Endothelial cell of umbilical vein (primary cell): ENCODE measurements at regions not wholly inside any gene's neighbourhood (a gene's known extent, or its start where the extent isn't known, plus 50 kb on each side); places are given as distances from the start of the nearest gene placed in this dataset.
"Not testable (repeated sequence)": the region's sequence is repeated elsewhere in the genome, so short reads cannot be mapped to it uniquely, and the experiment has no call there.

ENCODE experiments used
- BruUV-seq: library from RNA; stranded (reverse); fragments of 400-500 nt; replicated peaks from 2 replicates; lab custom pipeline; 2021; lab: Mats Ljungman, UMichigan
- CTCF ChIA-PET: fragments of 300-600, 350-600 bp; sonication (Branson Sonifier 250); formaldehyde crosslinking; loops from one replicate; lab custom pipeline; 2021; ENCODE audit warnings: antibody characterized with exemption, inconsistent platforms; lab: Charles Lee
- POLR2A ChIA-PET: fragments of 300-600, 350-600 bp; sonication (Branson Sonifier 250); formaldehyde crosslinking; loops from one replicate; lab custom pipeline; 2021; ENCODE audit warnings: antibody characterized with exemption, inconsistent platforms; lab: Charles Lee
- DNase-seq: peaks from one replicate; pipeline ENCODE4 v3.0.0-alpha.2; 2011; ENCODE audit warnings: low read depth, low spot score
- FAIRE-seq: peaks from 2 replicates; lab custom pipeline; 2011; peaks lifted over from hg19 to GRCh38; lab: Jason Lieb, UNC
- H2AFZ ChIP-seq: 2 replicates; pipeline ENCODE4 v1.6.0; 2012; ENCODE audit warnings: low read depth, low read length, control low read depth, inconsistent platforms
- H3K27ac ChIP-seq: 2 replicates; pipeline ENCODE4 v1.5.1; 2011; ENCODE audit warnings: low read depth, mild to moderate bottlenecking, control low read depth, low read length, moderate library complexity; ENCODE audit not compliant: insufficient read depth
- H3K27me3 ChIP-seq, 2 experiments: 2 replicates each; pipeline versions ENCODE4 v1.6.0 to v1.6.1; 2011; ENCODE audit warnings: low read length in 2 of 2, mixed read lengths in 1 of 2; ENCODE audit not compliant: control insufficient read depth in 2 of 2, insufficient read depth in 2 of 2
- H3K36me3 ChIP-seq, 2 experiments: 2 replicates in 1 of 2; 3 replicates in 1 of 2; pipeline ENCODE4 v1.5.1; 2011; ENCODE audit warnings: low read length in 2 of 2, mild to moderate bottlenecking in 1 of 2, moderate library complexity in 1 of 2; ENCODE audit not compliant: control insufficient read depth in 2 of 2, insufficient read depth in 2 of 2; ENCODE audit errors: extremely low read depth in 1 of 2
- H3K4me1 ChIP-seq: 3 replicates; pipeline ENCODE4 v1.5.1; 2011; ENCODE audit warnings: mild to moderate bottlenecking, low read length; ENCODE audit not compliant: control insufficient read depth, insufficient read depth; ENCODE audit errors: extremely low read depth
- H3K4me2 ChIP-seq: 2 replicates; pipeline ENCODE4 v1.6.1; 2011; ENCODE audit warnings: low read length, control low read depth, mixed read lengths; ENCODE audit not compliant: insufficient read depth
- H3K4me3 ChIP-seq, 3 experiments: fragments of 200-600 bp in 1 of 3; sonication (generic), shearing (Covaris generic) in 1 of 3; replicated peaks in 1 of 3; 2 replicates each; pipeline ENCODE4 v1.5.1; 2011 to 2016; ENCODE audit warnings: control low read depth in 3 of 3, low read length in 3 of 3, mild to moderate bottlenecking in 2 of 3, inconsistent platforms in 1 of 3, low read depth in 1 of 3, moderate library complexity in 1 of 3; ENCODE audit not compliant: insufficient read depth in 1 of 3
- H3K79me2 ChIP-seq: 2 replicates; pipeline ENCODE4 v1.6.0; 2012; ENCODE audit warnings: low read length, inconsistent platforms; ENCODE audit not compliant: control insufficient read depth, insufficient read depth
- H3K9ac ChIP-seq: replicated peaks from 2 replicates; pipeline ENCODE3; 2011; ENCODE audit warnings: low read length, control low read depth; ENCODE audit not compliant: insufficient read depth; ENCODE audit errors: extremely low read depth
- H3K9me1 ChIP-seq: replicated peaks from 3 replicates; pipeline ENCODE4 v1.6.0; 2011; ENCODE audit warnings: mild to moderate bottlenecking, low read length; ENCODE audit not compliant: control insufficient read depth, insufficient read depth; ENCODE audit errors: extremely low read depth
- H3K9me3 ChIP-seq: replicated peaks from 2 replicates; pipeline ENCODE4 v1.5.1; 2012; ENCODE audit warnings: low read length, inconsistent platforms; ENCODE audit not compliant: control insufficient read depth, insufficient read depth
- H4K20me1 ChIP-seq: replicated peaks from 2 replicates; pipeline ENCODE3; 2011; ENCODE audit warnings: mild to moderate bottlenecking, low read length; ENCODE audit not compliant: control insufficient read depth, insufficient read depth; ENCODE audit errors: extremely low read depth
- EZH2 ChIP-seq: IDR thresholded peaks from 2 replicates; pipeline ENCODE4 v1.6.1; 2012; ENCODE audit warnings: borderline replicate concordance, low read depth, mild to moderate bottlenecking, moderate library complexity, low read length, inconsistent platforms; ENCODE audit not compliant: severe bottlenecking
- FOS ChIP-seq: IDR thresholded peaks from 2 replicates; pipeline ENCODE4 v1.6.1; 2011; ENCODE audit warnings: mild to moderate bottlenecking, low read length, moderate library complexity, borderline replicate concordance; ENCODE audit not compliant: insufficient read depth
- JUN ChIP-seq: IDR thresholded peaks from 2 replicates; pipeline ENCODE4 v1.6.1; 2011; ENCODE audit warnings: borderline replicate concordance, low read depth; ENCODE audit not compliant: insufficient read length, insufficient read depth
- MYC ChIP-seq: IDR thresholded peaks from one replicate; pipeline ENCODE4 v1.6.1; 2011; ENCODE audit warnings: mild to moderate bottlenecking, low read depth, low read length
- dilution Hi-C: fragments of 300-500 bp; cut with MboI; formaldehyde crosslinking; loops from one replicate; pipeline ENCODE4 v1.15.0; 2019; ENCODE audit warnings: low sequenced_read_pairs; ENCODE audit not compliant: extremely low pct_ligation_motif_present
- intact Hi-C: fragments of 100-400 bp; cut with micrococcal nuclease; formaldehyde crosslinking; loops from one replicate; pipeline ENCODE4 v1.10.0; 2022

GRCh38 chr11:116030697-116031331 lies 526.6 kb upstream of the CADM1 start:
- no peaks in the 10 kb centered on the region for H3K4me1 ChIP-seq
- dilution Hi-C loops (no loop called here), intact Hi-C loops (no loop called here)
- no peaks in the 10 kb centered on the region for H3K9me1 ChIP-seq
- H4K20me1 ChIP-seq = no peaks in the 10 kb centered on the region
- BruUV-seq = no TSS peak
- no peak overlapping the region for H2AFZ ChIP-seq
- H3K27me3 ChIP-seq = no peaks in the 10 kb centered on the region
- H3K9me3 ChIP-seq = no peaks in the 10 kb centered on the region
- no peaks in the 10 kb centered on the region for H3K36me3 ChIP-seq
- no peak overlapping the region for H3K4me2 ChIP-seq
- POLR2A ChIA-PET = no interaction called here
- no peaks in the 10 kb centered on the region for H3K79me2 ChIP-seq
- FAIRE-seq = no peak
- H3K9ac ChIP-seq = no peak overlapping the region
- H3K27ac ChIP-seq = no peak overlapping the region
- CTCF ChIA-PET = no interaction called here
- no peak overlapping the region for H3K4me3 ChIP-seq
- TF ChIP-seq FOS (no peak), MYC (no peak), EZH2 (no peak), JUN (no peak)
- no peak for DNase-seq

GRCh38 chr11:116028506-116028905 lies 524.3 kb upstream of the CADM1 start:
- H3K27me3 ChIP-seq, DNase-seq, CTCF ChIA-PET, FAIRE-seq, BruUV-seq, H3K27ac ChIP-seq, H2AFZ ChIP-seq, POLR2A ChIA-PET, intact Hi-C loops, H3K4me2 ChIP-seq, H3K4me3 ChIP-seq, H3K36me3 ChIP-seq, H4K20me1 ChIP-seq, H3K9ac ChIP-seq, H3K79me2 ChIP-seq, dilution Hi-C loops, H3K9me1 ChIP-seq, H3K9me3 ChIP-seq, H3K4me1 ChIP-seq: not testable (repeated sequence)
